ENCODE measurements at regions not wholly inside any gene's neighbourhood (a gene's known extent, or its start where the extent isn't known, plus 50 kb on each side); places are given as distances from the start of the nearest gene placed in this dataset.
"Not testable (repeated sequence)": the region's sequence is repeated elsewhere in the genome, so short reads cannot be mapped to it uniquely, and the experiment has no call there.

GRCh38 chr5:30368064-30368463 lies 825.4 kb upstream of the CDH6 start:
- H3K36me3 ChIP-seq (ENCODE audit: control insufficient read depth in 2 of 2, extremely low read depth in 1 of 2, insufficient read depth in 2 of 2, low read length in 2 of 2): no peaks in the 10 kb centered on the region
- H3K9ac ChIP-seq (replicated peaks; ENCODE audit: extremely low read depth, insufficient read depth, low read length): no peak overlapping the region
- H3K27ac ChIP-seq (ENCODE audit: insufficient read depth, low read depth, low read length): no peak overlapping the region
- no peak overlapping the region for H3K4me2 ChIP-seq (ENCODE audit: insufficient read depth, low read length)
- H3K9me3 ChIP-seq (replicated peaks; ENCODE audit: control insufficient read depth, insufficient read depth, low read length): no peaks in the 10 kb centered on the region
- BruUV-seq (replicated peaks): no TSS peak
- H3K27me3 ChIP-seq (ENCODE audit: control insufficient read depth in 2 of 2, insufficient read depth in 2 of 2, low read length in 2 of 2): no peaks in the 10 kb centered on the region
- no peaks in the 10 kb centered on the region for H3K4me1 ChIP-seq (ENCODE audit: control insufficient read depth, extremely low read depth, insufficient read depth, low read length)
- POLR2A ChIA-PET: no interaction called here
- H2AFZ ChIP-seq (ENCODE audit: low read depth, low read length): no peak overlapping the region
- intact Hi-C loops (cut with micrococcal nuclease): no loop called here
- no peak for TF ChIP-seq FOS (IDR thresholded peaks at IDR 0.05; ENCODE audit: borderline replicate concordance, insufficient read depth, low read length)
- TF ChIP-seq CTCF (IDR thresholded peaks at IDR 0.05; ENCODE audit: extremely low read depth in 1 of 2, insufficient read depth in 1 of 2, low read depth in 1 of 2, low read length in 2 of 2): no peak
- no peak for TF ChIP-seq MAX (IDR thresholded peaks at IDR 0.05; ENCODE audit: insufficient read depth, insufficient read length)
- no peak for TF ChIP-seq GATA2 (IDR thresholded peaks at IDR 0.05; ENCODE audit: insufficient read depth, insufficient read length, low read depth, low read length)
- no peak for TF ChIP-seq MYC (IDR thresholded peaks at IDR 0.05; ENCODE audit: low read depth, low read length)
- TF ChIP-seq JUN (IDR thresholded peaks at IDR 0.05; ENCODE audit: borderline replicate concordance, insufficient read depth, insufficient read length, low read depth): no peak
- TF ChIP-seq EZH2 (IDR thresholded peaks at IDR 0.05; ENCODE audit: borderline replicate concordance, low read depth, low read length, severe bottlenecking): no peak
- TF ChIP-seq POLR2AphosphoS5 (IDR thresholded peaks at IDR 0.05; ENCODE audit: insufficient read depth, low read depth, low read length): no peak
- no peak for TF ChIP-seq POLR2A (IDR thresholded peaks at IDR 0.05; ENCODE audit: low read depth, low read length)
- H3K4me3 ChIP-seq (replicated peaks in 1 of 3; ENCODE audit: insufficient read depth in 1 of 3, low read depth in 1 of 3, low read length in 3 of 3): no peak overlapping the region
- dilution Hi-C loops (cut with MboI; ENCODE audit: extremely low pct_ligation_motif_present, low sequenced_read_pairs): no loop called here
- FAIRE-seq (no peak), DNase-seq (ENCODE audit: low read depth, low spot score) (no peak)
- no peaks in the 10 kb centered on the region for H3K79me2 ChIP-seq (ENCODE audit: control insufficient read depth, insufficient read depth, low read length)
- H4K20me1 ChIP-seq (replicated peaks; ENCODE audit: control insufficient read depth, extremely low read depth, insufficient read depth, low read length): no peaks in the 10 kb centered on the region
- CTCF ChIA-PET: no interaction called here
- no peaks in the 10 kb centered on the region for H3K9me1 ChIP-seq (replicated peaks; ENCODE audit: control insufficient read depth, extremely low read depth, insufficient read depth, low read length)

GRCh38 chr5:30365031-30365430 lies 828.5 kb upstream of the CDH6 start:
- H3K27ac ChIP-seq (ENCODE audit: insufficient read depth, low read depth, low read length); H4K20me1 ChIP-seq (replicated peaks; ENCODE audit: control insufficient read depth, extremely low read depth, insufficient read depth, low read length); dilution Hi-C loops (cut with MboI; ENCODE audit: extremely low pct_ligation_motif_present, low sequenced_read_pairs); intact Hi-C loops (cut with micrococcal nuclease); H3K27me3 ChIP-seq (ENCODE audit: control insufficient read depth in 2 of 2, insufficient read depth in 2 of 2, low read length in 2 of 2); H3K79me2 ChIP-seq (ENCODE audit: control insufficient read depth, insufficient read depth, low read length); CTCF ChIA-PET; H3K9me1 ChIP-seq (replicated peaks; ENCODE audit: control insufficient read depth, extremely low read depth, insufficient read depth, low read length); H3K4me1 ChIP-seq (ENCODE audit: control insufficient read depth, extremely low read depth, insufficient read depth, low read length); H3K4me3 ChIP-seq (replicated peaks in 1 of 3; ENCODE audit: insufficient read depth in 1 of 3, low read depth in 1 of 3, low read length in 3 of 3); FAIRE-seq; H3K9me3 ChIP-seq (replicated peaks; ENCODE audit: control insufficient read depth, insufficient read depth, low read length); DNase-seq (ENCODE audit: low read depth, low spot score); H2AFZ ChIP-seq (ENCODE audit: low read depth, low read length); H3K9ac ChIP-seq (replicated peaks; ENCODE audit: extremely low read depth, insufficient read depth, low read length); H3K36me3 ChIP-seq (ENCODE audit: control insufficient read depth in 2 of 2, extremely low read depth in 1 of 2, insufficient read depth in 2 of 2, low read length in 2 of 2); POLR2A ChIA-PET; BruUV-seq (replicated peaks); H3K4me2 ChIP-seq (ENCODE audit: insufficient read depth, low read length): not testable (repeated sequence)

Measured in endothelial cell of umbilical vein (primary cell).